ENCODE measurements at regions not wholly inside any gene's neighbourhood (a gene's known extent, or its start where the extent isn't known, plus 50 kb on each side); places are given as distances from the start of the nearest gene placed in this dataset.
"Not testable (repeated sequence)": the region's sequence is repeated elsewhere in the genome, so short reads cannot be mapped to it uniquely, and the experiment has no call there.

DNA sequence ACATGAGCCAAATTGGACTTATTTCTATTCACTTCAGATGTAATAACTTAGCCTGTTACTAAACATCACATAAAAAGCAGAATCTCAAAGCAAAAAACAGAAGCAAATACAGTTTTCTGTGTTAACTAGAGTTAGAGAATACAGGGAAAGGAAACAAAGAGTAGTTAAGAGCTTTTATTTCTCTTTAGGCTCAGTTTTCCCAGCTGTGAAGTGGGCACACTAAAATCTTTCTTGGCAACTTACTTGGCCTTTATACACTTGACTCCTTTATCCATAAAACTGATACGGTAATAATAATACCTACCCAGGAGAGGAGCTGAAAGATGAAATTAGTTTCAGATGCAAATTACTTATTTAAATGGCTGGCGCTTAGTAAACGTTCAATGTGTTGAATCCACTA is 132.8 kb upstream of the SPATS2L start:
- DNase-seq (ENCODE audit: low read depth) = no peak

DNA sequence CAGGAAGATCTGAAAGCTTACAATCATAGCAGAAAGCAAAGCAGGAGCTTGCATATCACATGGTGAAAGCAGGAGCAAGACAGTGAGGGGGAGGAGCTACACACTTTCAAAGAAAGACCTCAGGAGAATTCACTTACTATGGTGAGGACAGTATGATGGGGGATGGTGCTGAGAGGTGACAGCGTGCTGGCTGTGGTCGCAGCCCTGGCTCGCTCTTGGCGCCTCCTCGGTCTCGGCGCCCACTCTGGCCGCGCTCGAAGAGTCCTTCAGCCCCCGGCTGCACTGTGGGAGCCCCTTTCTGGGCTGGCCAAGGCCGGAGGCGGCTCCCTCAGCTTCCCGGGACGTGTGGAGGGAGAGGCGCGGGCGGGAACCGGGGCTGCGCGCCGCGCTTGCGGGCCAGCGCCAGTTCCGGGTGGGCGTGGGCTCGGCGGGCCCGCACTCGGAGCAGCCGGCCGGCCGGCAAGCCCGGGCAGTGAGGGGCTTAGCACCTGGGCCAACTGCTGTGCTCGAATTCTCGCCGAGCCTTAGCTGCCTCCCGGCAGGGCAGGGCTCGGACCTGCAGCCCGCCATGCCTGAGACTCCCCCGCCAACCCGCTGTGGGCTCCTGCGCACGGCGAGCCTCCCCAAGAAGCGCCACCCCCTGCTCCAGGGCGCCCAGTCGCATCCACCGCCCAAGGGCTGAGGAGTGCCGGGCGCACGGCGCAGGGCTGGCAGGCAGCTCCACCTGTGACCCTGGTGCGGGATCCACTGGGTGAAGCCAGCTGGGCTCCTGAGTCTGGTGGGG is 131.9 kb upstream of the SPATS2L start:
- DNase-seq (ENCODE audit: low read depth) = no peak

DNA sequence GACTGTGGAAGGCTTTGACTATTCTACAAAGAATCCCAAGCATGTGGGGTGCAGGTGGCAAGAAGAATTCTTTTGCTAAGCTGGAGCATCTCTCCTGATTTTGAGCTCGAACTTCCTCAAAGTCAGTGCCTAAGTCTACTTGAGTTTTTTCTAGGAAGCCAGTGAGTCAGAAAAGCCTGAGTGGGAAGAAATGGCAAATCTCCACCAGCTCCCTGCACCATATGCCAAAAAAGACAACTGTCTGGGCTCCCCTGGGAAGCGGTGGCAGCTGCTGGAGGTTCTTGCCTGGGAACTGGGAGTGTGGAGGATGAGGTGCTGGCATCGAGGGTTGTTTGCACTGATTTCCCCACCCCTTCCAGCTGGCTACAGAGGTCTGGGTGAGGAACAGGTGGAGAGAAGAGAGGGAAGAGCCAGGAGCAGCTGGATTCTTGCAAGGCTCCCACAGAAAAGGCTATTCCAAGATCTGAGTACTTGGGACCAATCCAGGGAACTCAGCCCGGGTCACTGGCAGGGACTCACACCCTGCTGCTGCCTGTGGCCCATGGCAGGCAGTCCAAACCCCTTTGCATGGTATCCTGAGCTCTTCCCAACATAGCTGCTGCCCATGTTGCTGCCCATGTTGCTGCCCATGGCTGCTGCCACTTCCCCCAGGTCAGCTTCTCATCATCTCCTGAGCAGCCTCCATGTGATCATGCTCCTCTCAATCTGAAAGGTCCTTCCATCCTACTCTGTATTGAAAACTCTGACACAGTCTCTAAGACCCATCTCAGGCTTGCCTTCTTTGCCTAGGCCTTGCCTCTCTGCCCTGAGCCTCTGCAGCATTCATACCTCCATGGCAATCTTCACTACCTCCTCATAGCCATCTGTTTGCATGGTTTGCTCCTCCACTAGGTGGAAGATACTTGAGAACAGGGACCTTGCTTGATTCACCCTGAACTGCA is 128.3 kb upstream of the SPATS2L start:
- DNase-seq (ENCODE audit: low read depth) = no peak

DNA sequence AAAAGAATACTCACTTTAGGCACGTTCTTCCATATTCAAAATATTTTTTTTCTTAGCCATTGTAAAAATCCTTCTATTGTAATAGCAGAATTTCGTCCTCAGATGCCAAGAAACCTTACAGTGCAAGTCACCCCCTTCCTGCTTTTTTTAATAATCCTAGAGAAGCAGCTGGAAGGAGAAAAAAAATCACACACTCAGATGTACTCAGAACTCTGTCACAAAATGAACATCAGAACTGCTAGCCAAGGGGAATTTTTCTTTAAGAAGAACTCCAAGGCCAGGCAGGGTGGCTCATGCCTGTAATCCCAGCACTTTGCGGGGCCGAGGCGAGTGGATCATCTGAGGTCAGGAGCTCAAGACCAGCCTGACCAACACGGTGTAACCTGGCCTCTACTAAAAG is 127.3 kb upstream of the SPATS2L start:
- no peak for DNase-seq (ENCODE audit: low read depth)

DNA sequence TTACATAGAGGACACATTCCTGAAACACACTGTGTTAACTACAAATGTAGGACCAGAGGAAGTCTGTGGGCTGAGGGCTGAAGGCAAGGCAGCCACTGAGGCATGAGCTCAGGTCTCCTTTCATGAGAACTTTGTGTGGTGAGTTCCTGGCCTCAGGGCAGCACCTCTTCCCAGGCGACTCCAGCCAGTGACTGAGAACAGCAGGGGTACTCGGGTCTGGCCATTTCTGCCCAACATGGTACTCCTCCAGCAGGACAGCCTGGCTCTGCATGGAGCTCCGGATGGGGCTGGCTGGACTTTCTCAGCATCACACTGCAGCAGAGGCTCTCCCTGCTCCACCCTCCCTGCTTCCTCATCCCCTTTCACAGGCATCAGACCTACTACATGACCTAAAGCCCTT is 125.5 kb upstream of the SPATS2L start:
- no peak for DNase-seq (ENCODE audit: low read depth)

DNA sequence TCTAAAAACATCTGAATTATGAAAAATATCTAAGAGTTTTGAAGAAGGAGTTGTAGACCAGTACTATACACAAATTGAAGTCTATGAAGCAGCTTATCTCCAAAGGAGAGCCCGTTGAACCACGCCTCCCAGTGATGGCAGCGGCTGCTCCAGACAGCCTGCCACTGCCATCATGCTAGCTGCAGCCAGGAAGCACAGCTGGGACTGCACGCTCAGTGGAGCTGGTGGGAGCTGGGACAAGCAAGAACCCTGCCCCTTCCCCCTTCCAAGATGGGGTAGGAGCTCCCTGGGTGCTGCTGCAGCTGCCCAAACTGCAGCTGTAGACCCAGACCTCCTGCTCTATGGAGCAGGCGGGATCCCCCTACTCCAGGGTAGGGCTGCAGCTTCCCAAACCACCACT is 124.7 kb upstream of the SPATS2L start:
- DNase-seq (ENCODE audit: low read depth) = no peak

DNA sequence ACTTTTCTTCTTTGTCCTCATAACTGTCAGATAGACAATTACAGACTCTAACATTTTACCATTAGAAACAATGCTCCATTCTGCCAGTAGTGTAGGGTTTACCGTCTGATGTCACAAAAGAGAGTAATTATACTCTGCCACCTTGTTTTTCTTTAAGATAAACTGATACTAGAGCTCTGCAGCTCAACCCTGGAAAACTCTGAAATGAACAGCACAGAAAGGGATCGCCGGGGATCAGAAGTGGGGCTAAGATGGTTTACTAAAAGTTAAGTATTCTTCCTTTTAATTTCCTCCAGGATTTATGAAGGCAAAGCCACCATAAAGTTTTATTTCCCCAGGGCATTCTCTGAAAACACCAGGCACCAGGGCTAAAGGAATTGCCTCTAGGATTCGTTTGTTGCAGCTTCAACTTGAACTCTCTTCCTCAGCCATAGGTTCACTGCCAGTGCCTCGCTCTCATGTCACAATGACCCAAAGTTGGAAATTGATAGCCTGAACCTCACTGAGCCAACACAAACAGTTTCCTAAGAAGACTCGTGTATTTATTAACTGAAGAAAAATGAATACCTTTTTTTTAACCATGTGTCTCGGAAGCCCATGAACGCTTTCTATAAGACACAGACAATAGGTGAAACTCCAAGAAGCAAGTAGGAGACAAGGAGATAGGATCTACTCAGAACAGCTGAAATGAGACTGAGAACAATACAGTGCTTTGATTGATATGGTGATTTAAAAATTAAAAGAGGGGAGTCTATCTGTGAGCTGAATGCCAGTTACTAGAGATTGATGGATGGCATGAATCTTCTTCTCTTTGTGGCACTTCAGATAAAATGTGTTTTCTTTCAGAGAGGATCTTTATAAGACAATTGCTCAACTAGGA is 121.5 kb upstream of the SPATS2L start:
- peak; percentile 49 for DNase-seq (ENCODE audit: low read depth)

DNA sequence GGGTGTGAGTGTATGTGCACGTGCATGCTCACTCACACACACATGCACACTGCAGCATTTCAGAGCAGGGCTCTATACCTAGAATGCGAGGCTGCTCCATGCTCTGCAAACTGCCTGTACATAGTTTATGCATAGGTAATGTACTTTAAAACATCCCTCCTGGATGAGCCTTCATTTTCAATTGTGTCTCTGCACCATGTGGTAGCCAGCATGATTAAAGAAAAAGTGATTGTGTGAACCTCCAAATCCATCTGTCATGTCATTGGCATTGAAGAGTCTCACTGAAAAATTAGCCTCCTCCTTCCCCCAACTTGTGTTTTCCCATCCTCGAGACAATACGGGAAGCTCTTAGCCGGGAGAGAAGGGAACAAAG is 120.9 kb upstream of the SPATS2L start:
- DNase-seq (ENCODE audit: low read depth) = no peak

DNA sequence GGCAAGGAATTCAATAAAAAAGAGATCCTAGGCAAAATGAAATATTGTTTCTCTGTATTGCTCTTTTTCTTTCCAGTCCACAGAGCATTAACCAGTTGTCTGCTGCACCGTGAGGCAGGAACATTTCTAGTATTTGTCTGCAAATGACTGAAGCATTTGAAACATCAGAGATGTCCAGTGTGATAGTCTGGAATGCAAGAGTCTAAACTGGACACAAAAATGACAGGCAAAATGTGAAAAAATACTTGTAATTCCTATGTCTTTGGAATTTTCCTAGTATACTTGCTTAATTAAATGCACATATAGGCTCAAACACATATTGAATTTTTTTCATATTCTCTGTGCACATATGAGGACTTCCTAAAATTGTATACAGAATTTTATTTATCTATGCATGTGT is 120.5 kb upstream of the SPATS2L start:
- DNase-seq (ENCODE audit: low read depth) = no peak

DNA sequence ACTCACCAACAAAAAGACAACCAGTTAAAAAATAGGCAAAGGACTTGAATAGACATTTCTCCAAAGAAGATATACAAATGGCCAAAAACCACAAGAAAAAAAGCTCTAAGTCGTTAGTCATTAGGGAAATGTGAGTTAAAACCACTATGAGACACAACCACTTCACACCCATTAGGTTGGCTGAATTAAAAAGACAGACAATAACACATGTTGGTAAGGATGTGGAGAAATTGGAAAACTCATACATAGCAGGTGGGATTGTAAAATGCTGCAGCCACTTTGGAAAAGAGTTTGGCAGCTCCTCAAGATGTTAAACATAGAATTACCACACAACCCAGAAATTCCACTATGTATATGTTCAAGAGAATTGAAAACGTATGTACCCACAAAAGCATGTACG is 117.6 kb upstream of the SPATS2L start:
- no peak for DNase-seq (ENCODE audit: low read depth)

DNA sequence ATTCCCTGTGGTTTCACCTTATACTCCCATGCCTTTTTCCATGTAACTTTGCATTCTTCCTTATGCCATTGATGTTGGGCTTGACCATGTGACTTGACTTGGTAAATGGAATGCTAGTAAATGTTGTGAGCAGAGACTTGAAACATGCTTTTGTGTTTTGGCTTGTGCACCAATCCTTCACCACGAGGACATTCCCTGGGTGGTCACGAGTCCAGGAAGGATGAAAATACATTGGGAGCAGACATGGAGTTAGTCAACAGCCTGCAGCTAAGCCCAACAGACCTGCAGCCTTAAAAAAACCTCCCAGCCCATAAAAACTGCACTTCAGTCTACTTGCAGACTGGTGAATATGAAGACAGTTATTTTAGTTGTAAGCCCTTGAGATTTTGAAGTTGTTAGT is 116.5 kb upstream of the SPATS2L start:
- no peak for DNase-seq (ENCODE audit: low read depth)

DNA sequence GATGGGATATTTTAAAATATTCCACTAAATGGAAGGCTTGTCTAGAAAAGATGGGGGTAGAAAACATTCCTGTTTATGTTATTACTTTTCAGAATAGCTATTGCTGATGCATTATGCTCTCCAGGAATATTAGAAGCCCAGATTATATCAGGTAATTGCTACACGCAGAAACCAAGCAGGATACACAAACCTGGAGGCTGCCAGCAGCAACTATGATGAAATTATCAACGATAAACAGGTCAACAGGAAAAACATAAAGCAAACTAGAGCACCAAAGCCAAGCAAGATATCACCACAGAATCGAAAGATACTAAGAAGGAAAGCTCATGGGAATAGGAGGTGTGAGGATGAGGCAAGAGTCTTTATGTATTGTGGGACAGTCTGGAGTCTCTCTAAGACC is 113.2 kb upstream of the SPATS2L start:
- DNase-seq (ENCODE audit: low read depth) = no peak

DNA sequence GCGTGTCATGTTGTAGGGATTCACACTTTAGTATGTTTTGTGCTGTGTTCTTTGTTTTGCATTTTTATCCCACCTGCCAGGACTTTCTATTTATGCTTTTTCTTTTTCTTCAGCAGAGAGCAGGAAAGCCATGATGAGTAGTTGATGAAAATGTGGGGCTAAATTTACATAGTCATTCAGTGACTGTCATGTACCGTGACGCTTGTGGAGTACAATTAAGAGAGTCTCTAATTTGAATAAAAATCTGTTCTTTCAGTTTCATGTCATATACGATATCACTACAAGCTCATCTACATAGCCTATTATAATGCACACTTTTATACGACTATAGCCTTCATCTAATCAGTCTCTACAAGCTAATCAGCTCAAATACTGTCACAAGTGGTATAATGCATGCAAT is 112.7 kb upstream of the SPATS2L start:
- no peak for DNase-seq (ENCODE audit: low read depth)

DNA sequence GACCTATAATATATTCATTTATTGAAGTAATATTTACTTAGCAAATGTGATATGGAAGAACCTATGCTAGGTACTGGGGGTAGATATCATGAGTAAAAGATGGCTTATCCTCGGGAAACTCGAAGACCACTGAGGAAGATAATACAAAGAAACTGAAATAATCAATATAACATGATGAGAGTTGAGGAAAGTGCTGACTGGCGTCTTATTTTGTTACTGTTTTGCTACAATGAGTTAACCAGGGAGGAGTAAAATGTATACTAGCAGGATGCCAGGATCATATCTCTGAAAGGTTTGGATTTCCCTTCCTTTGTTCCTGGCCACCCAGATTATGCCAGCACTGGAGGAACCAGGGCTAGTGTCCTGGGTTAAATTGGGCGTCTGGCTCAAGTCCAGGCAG is 111.7 kb upstream of the SPATS2L start:
- no peak for DNase-seq (ENCODE audit: low read depth)

DNA sequence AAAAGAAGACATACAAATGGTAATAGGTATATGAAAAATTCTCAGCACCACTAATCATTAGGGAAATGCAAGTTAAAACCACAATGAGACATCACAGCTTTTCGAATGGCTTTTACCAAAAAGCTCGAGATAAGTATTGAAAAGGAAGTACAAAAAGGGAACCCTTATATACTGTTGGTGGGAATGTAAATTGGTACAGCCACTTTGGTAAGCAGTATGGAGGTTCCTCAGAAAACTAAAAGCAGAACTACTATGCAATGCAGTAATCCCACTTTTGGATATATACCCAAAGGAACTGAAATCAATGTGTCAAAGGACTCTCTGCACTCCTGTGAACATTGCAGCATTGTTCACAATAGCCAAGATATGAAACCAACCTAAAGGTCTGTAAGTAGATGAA is 107.5 kb upstream of the SPATS2L start:
- no peak for DNase-seq (ENCODE audit: low read depth)

DNA sequence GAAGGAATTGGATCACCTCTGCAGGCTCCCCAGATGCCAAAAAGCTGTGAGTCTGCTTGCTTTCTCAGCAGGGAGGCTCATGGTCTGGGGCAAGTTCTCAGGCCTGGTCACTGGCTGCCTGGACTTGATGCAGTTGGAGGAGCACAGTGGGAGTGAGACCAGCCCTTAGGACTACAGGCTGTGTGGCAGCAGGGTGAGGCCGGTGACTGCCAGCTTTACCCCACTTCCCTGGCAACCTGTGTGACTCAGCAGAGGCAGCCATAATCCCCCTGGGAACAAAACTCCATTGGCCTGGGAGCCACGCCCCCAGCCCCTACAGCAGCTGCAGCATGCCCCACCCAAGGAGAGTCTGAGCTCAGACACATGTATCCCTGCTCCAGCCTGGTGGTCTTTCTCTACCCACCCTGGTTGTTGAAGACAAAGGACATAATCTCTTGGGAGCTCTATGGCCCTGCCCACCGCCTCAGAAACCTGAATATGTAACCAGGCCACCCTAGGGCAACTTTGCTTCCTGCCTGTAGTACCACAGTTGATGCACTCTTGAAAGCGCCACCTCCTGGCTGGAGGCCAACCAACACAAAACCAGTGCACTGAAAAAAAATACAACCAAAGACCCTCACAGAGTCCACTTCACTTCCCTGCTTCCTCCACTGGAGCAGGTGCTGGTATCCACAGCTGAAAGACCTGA is 106.8 kb upstream of the SPATS2L start:
- no peak for DNase-seq (ENCODE audit: low read depth)

DNA sequence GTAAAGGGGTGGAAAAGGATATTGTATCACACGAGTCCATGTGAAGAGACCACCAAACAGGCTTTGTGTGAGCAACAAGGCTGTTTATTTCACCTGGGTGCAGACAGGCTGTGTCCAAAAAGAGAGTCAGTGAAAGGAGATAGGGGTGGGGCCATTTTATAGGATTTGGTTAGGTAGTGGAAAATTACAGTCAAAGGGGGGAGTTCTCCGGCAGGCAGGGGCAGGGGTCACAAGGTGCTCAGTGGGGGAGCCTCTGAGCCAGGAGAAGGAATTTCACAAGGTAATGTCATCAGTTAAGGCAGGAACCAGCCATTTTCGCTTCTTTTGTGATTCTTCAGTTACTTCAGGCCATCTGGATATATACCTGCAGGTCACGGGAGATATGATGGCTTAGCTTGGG is 104.7 kb upstream of the SPATS2L start:
- DNase-seq (ENCODE audit: low read depth) = not testable (repeated sequence)

DNA sequence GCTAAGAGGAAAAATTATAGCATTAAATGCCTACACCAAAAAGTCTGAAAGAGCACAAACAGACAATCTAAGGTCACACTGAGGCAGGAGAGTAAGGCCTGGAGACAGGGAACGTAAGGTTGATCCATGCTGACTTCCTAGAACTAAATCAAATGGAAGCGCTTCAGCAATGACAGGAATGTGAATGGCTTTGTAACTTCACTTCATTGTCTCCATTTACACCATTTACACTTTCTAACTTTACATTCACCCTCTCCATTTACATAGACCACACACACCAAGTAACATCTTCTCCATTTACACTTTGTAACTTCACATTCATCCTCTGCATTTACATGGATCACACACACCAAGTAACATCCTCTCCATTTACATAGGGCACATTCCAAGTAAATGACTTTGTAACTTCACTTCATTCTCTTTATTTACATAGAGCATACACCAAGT is 103.1 kb upstream of the SPATS2L start:
- no peak for DNase-seq (ENCODE audit: low read depth)

DNA sequence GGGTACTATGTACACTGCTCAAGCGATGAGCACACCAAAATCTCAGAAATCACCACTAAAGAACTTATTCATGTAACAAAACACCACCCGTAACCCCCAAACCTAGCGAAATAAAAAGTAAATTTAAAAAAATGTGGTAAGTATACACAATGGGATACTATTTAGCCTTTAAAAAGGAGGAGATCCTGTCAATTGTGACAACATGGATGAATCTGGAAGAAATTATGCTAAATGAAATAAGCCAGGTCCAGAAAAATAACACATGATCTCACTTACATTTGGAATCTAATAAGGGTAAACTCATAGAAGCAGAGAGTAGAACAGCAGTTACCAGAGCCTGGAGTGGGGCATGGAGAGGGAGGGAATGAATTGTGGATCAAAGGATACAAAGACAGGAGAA is 98.5 kb upstream of the SPATS2L start:
- DNase-seq (ENCODE audit: low read depth) = no peak

DNA sequence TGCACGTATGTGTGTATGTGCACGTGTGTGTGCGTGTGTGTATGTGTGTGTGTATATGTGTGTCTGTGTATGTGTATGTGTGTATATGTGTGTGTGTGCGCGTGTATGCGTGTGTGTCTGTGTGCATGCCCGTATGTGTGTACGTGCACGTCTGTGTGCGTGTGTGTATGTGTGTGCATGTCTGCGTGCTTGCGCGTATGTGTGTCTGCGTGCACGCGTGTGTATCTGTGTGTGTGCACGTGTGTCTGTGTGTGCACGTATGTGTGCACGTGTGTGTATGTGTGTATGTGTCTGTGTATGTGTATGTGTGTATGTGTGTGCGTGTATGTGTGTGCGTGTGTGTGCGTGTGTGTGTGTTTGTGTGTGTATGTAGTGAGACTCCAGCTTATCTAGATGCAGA is 97.5 kb upstream of the SPATS2L start:
- no peak for DNase-seq (ENCODE audit: low read depth)

DNA sequence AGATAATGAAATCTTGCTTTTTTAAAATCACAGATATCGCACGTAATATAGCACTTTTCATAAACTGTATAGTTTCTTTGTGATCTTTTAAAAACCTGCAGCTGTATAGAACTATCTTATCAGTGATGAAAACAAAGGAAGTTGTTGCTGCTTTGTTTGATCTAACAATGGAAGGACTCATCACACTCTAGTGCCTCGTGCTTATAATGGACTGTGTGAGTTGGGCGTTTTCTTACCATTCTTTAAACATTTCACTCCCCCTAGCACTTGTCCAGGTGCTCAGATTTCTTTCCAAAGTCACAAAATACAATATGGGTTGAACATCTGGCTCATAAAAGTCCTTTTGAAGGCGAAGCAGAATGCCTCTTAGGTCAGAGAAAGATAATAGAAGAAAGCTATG is 94.8 kb upstream of the SPATS2L start:
- no peak for DNase-seq (ENCODE audit: low read depth)
